H1 (cell line): ENCODE measurements at regions not wholly inside any gene's neighbourhood (a gene's known extent, or its start where the extent isn't known, plus 50 kb on each side); places are given as distances from the start of the nearest gene placed in this dataset.

ENCODE experiments used
- CTCF ChIA-PET: fragments of 300-600 bp; sonication (Branson Sonifier 250); formaldehyde crosslinking; loops from one replicate; lab custom pipeline; 2021; ENCODE audit not compliant: partially characterized antibody; lab: Charles Lee
- POLR2A ChIA-PET: fragments of 300-600 bp; sonication (Branson Sonifier 250); formaldehyde crosslinking; loops from one replicate; lab custom pipeline; 2021; ENCODE audit warnings: inconsistent platforms; ENCODE audit not compliant: partially characterized antibody; lab: Charles Lee
- DNase-seq, 2 experiments: peaks; one replicate each; pipeline versions ENCODE4 v3.0.0 to v3.0.0-alpha.2; 2010 to 2022; ENCODE audit warnings: low spot score in 2 of 2, low read depth in 1 of 2, mixed read lengths in 1 of 2
- FAIRE-seq: peaks from 2 replicates; lab custom pipeline; 2011; peaks lifted over from hg19 to GRCh38; lab: Jason Lieb, UNC
- H2AFZ ChIP-seq: 2 replicates; pipeline ENCODE4 v1.8.1; 2012; ENCODE audit warnings: low read length, inconsistent platforms
- H2AK5ac ChIP-seq: 2 replicates; pipeline ENCODE4 v1.6.1; 2013; ENCODE audit warnings: low read depth, low read length
- H2BK120ac ChIP-seq: replicated peaks from 2 replicates; pipeline ENCODE3; 2013; ENCODE audit warnings: low read depth, low read length, inconsistent platforms
- H2BK12ac ChIP-seq: 2 replicates; pipeline ENCODE4 v1.6.1; 2013; ENCODE audit warnings: low read depth, low read length
- H2BK15ac ChIP-seq: 2 replicates; pipeline ENCODE4 v1.6.1; 2013; ENCODE audit warnings: low read length
- H2BK20ac ChIP-seq: 2 replicates; pipeline ENCODE4 v1.6.1; 2013; ENCODE audit warnings: low read length
- H2BK5ac ChIP-seq: 2 replicates; pipeline ENCODE4 v1.6.1; 2013; ENCODE audit warnings: low read depth, low read length
- H3K14ac ChIP-seq: 2 replicates; pipeline ENCODE4 v1.6.1; 2013; ENCODE audit warnings: inconsistent platforms; ENCODE audit not compliant: insufficient read length
- H3K18ac ChIP-seq: 2 replicates; pipeline ENCODE4 v1.6.1; 2013; ENCODE audit warnings: low read length; ENCODE audit errors: extremely low read depth
- H3K23ac ChIP-seq: 2 replicates; pipeline ENCODE4 v1.6.1; 2013; ENCODE audit warnings: inconsistent platforms; ENCODE audit not compliant: insufficient read length
- H3K23me2 ChIP-seq: 2 replicates; pipeline ENCODE4 v1.6.1; 2013; ENCODE audit warnings: low read depth, low read length
- H3K27ac ChIP-seq: 2 replicates; pipeline ENCODE4 v1.6.1; 2011; ENCODE audit warnings: low read depth, low read length, inconsistent platforms
- H3K27me3 ChIP-seq, 4 experiments: replicated peaks in 1 of 4; 1 replicate in 1 of 4; 2 replicates in 3 of 4; pipeline versions ENCODE4 v1.6.1 to v1.8.1; 2011 to 2013; ENCODE audit warnings: low read length in 3 of 4, mild to moderate bottlenecking in 3 of 4, inconsistent platforms in 2 of 4, mixed read lengths in 2 of 4, moderate library complexity in 1 of 4; ENCODE audit not compliant: control insufficient read depth in 3 of 4, insufficient read depth in 3 of 4; ENCODE audit errors: extremely low read depth in 1 of 4
- H3K36me3 ChIP-seq, 4 experiments: 2 replicates each; pipeline versions ENCODE4 v1.6.1 to v1.8.1; 2011 to 2013; ENCODE audit warnings: mild to moderate bottlenecking in 4 of 4, low read length in 3 of 4, moderate library complexity in 2 of 4, control low read depth in 1 of 4, inconsistent platforms in 1 of 4; ENCODE audit not compliant: insufficient read depth in 4 of 4, control insufficient read depth in 2 of 4
- H3K4ac ChIP-seq: replicated peaks from 2 replicates; pipeline ENCODE3; 2013; ENCODE audit warnings: low read length, low read depth, mixed read lengths, inconsistent platforms; ENCODE audit not compliant: insufficient read length
- H3K4me1 ChIP-seq, 4 experiments: replicated peaks in 1 of 4; 1 replicate in 1 of 4; 2 replicates in 3 of 4; pipeline versions ENCODE4 v1.6.1 to v1.8.1; 2011 to 2013; ENCODE audit warnings: low read length in 3 of 4, inconsistent platforms in 2 of 4, mixed read lengths in 1 of 4; ENCODE audit not compliant: insufficient read depth in 4 of 4, control insufficient read depth in 3 of 4
- H3K4me2 ChIP-seq, 2 experiments: 2 replicates each; pipeline versions ENCODE4 v1.6.1 to v1.8.1; 2011 to 2013; ENCODE audit warnings: low read depth in 2 of 2, low read length in 2 of 2, control low read depth in 1 of 2, inconsistent platforms in 1 of 2, mild to moderate bottlenecking in 1 of 2; ENCODE audit not compliant: insufficient read depth in 1 of 2
- H3K4me3 ChIP-seq, 4 experiments: fragments of 200-600, 300-600 bp in 1 of 4; sonication (generic), shearing (Covaris generic), sonication (Bioruptor Twin) in 1 of 4; 2 replicates each; pipeline versions ENCODE4 v1.5.1 to v1.8.1; 2011 to 2016; ENCODE audit warnings: low read length in 4 of 4, low read depth in 3 of 4, control low read depth in 2 of 4, inconsistent platforms in 2 of 4, mild to moderate bottlenecking in 2 of 4, mixed read lengths in 1 of 4, moderate library complexity in 1 of 4; ENCODE audit not compliant: insufficient read depth in 2 of 4; ENCODE audit errors: extremely low read depth in 1 of 4
- H3K56ac ChIP-seq: replicated peaks from 2 replicates; pipeline ENCODE3; 2013; ENCODE audit warnings: low read depth, mild to moderate bottlenecking, mixed read lengths, low read length, inconsistent platforms; ENCODE audit not compliant: insufficient read length
- H3K79me1 ChIP-seq: 2 replicates; pipeline ENCODE4 v1.6.1; 2013; ENCODE audit warnings: low read depth, low read length, control low read depth
- H3K79me2 ChIP-seq, 2 experiments: 2 replicates each; pipeline versions ENCODE4 v1.6.1 to v1.8.1; 2012 to 2013; ENCODE audit warnings: low read length in 2 of 2, mild to moderate bottlenecking in 2 of 2, inconsistent platforms in 1 of 2; ENCODE audit not compliant: insufficient read depth in 2 of 2, control insufficient read depth in 1 of 2
- H3K9ac ChIP-seq, 4 experiments: replicated peaks in 1 of 4; 1 replicate in 1 of 4; 2 replicates in 3 of 4; pipeline versions ENCODE4 v1.6.1 to v1.8.1; 2011 to 2013; ENCODE audit warnings: low read depth in 3 of 4, low read length in 3 of 4, control low read depth in 2 of 4, mild to moderate bottlenecking in 2 of 4, moderate library complexity in 2 of 4, inconsistent platforms in 1 of 4; ENCODE audit errors: extremely low read depth in 1 of 4
- H3K9me3 ChIP-seq, 2 experiments: 2 replicates each; pipeline versions ENCODE4 v1.6.1 to v1.8.1; 2012 to 2013; ENCODE audit warnings: mild to moderate bottlenecking in 2 of 2, moderate library complexity in 2 of 2, control low read depth in 1 of 2, inconsistent platforms in 1 of 2, low read depth in 1 of 2, low read length in 1 of 2, mixed read lengths in 1 of 2; ENCODE audit not compliant: insufficient read depth in 2 of 2
- H4K20me1 ChIP-seq, 2 experiments: replicated peaks in 1 of 2; 2 replicates each; pipeline versions ENCODE3 to v1.8.1; 2011 to 2013; ENCODE audit warnings: inconsistent platforms in 2 of 2, low read length in 2 of 2, mild to moderate bottlenecking in 1 of 2; ENCODE audit not compliant: insufficient read depth in 2 of 2, control insufficient read depth in 1 of 2
- H4K5ac ChIP-seq: 2 replicates; pipeline ENCODE4 v1.6.1; 2013; ENCODE audit warnings: low read length, low read depth, mixed read lengths, inconsistent platforms; ENCODE audit not compliant: insufficient read length
- H4K8ac ChIP-seq: 2 replicates; pipeline ENCODE4 v1.8.0; 2013; ENCODE audit warnings: mild to moderate bottlenecking, moderate library complexity, low read length, inconsistent platforms; ENCODE audit not compliant: insufficient read depth; ENCODE audit errors: extremely low read depth
- H4K91ac ChIP-seq: replicated peaks from 2 replicates; pipeline ENCODE3; 2013; ENCODE audit warnings: low read length, mixed read lengths, inconsistent platforms; ENCODE audit not compliant: insufficient read length
- ASH2L ChIP-seq: fragments of 200-600, 300-600 bp; sonication (generic); IDR thresholded peaks from one replicate; pipeline ENCODE4 v1.7.1; 2017; ENCODE audit warnings: low read length
- ATF3 ChIP-seq: IDR thresholded peaks from 2 replicates; pipeline ENCODE4 v1.6.1; 2011; ENCODE audit warnings: low read depth, mild to moderate bottlenecking, low read length; ENCODE audit not compliant: insufficient read depth
- CBX5 ChIP-seq: fragments of 300-800, 300-1000 bp; sonication (generic); IDR thresholded peaks from 2 replicates; pipeline ENCODE4 v1.7.1; 2016; ENCODE audit warnings: antibody characterized with exemption, low read length, low read depth
- EP300 ChIP-seq, 2 experiments: IDR thresholded peaks; 1 replicate in 1 of 2; 2 replicates in 1 of 2; pipeline ENCODE4 v1.6.1; 2011 to 2012; ENCODE audit warnings: low read depth in 2 of 2, low read length in 2 of 2, mild to moderate bottlenecking in 2 of 2, borderline replicate concordance in 1 of 2, inconsistent platforms in 1 of 2, moderate library complexity in 1 of 2
- FOSL1 ChIP-seq: IDR thresholded peaks from 2 replicates; pipeline ENCODE4 v1.6.1; 2011; ENCODE audit warnings: mild to moderate bottlenecking, low read depth, low read length, moderate library complexity; ENCODE audit not compliant: insufficient read depth
- GTF2F1 ChIP-seq: IDR thresholded peaks from 2 replicates; pipeline ENCODE4 v1.6.1; 2012; ENCODE audit warnings: low read depth, low read length, improper control_type of control experiment, borderline replicate concordance
- JUN ChIP-seq: IDR thresholded peaks from 2 replicates; pipeline ENCODE4 v1.6.1; 2011; ENCODE audit warnings: low read depth, mild to moderate bottlenecking, improper control_type of control experiment, low read length
- JUND ChIP-seq: IDR thresholded peaks from 2 replicates; pipeline ENCODE4 v1.6.1; 2011; ENCODE audit warnings: mild to moderate bottlenecking, improper control_type of control experiment, low read length
- NANOG ChIP-seq: IDR thresholded peaks from 2 replicates; pipeline ENCODE4 v1.6.1; 2011; ENCODE audit warnings: low read length, low read depth, mild to moderate bottlenecking, inconsistent platforms; ENCODE audit not compliant: insufficient read depth, poor library complexity, severe bottlenecking
- RBBP5 ChIP-seq: IDR thresholded peaks from 2 replicates; pipeline ENCODE4 v1.7.1; 2012; ENCODE audit warnings: low read depth, mild to moderate bottlenecking, inconsistent platforms, low read length, moderate library complexity, borderline replicate concordance
- SIX5 ChIP-seq: IDR thresholded peaks from 2 replicates; pipeline ENCODE4 v1.6.1; 2011; ENCODE audit warnings: mild to moderate bottlenecking, low read depth, low read length
- TAF1 ChIP-seq: IDR thresholded peaks from 2 replicates; pipeline ENCODE4 v1.6.1; 2011; ENCODE audit warnings: mild to moderate bottlenecking, low read depth, low read length
- TCF12 ChIP-seq: IDR thresholded peaks from 2 replicates; pipeline ENCODE4 v1.6.1; 2011; ENCODE audit warnings: low read depth, mild to moderate bottlenecking, low read length
- WGBS, 2 experiments: shearing (Covaris generic) in 1 of 2; methylation state at CpG; one replicate each; pipeline versions ENCODE4 v1.1.6 to v1.1.7; 2013 to 2015; ENCODE audit warnings: low lambda C conversion rate in 2 of 2, mixed read lengths in 2 of 2, inconsistent platforms in 1 of 2, low coverage in 1 of 2, missing lambda C conversion rate in 1 of 2; ENCODE audit not compliant: insufficient replicate concordance in 2 of 2, insufficient coverage in 1 of 2, insufficient read length in 1 of 2; ENCODE audit errors: extremely low coverage in 1 of 2, missing lambda C conversion rate in 1 of 2; 5-methylcytosine and 5-hydroxymethylcytosine counted together

GRCh38 chr14:104467236-104467635 lies 112.3 kb upstream of the C14orf180 start:
- Histone ChIP-seq H2BK5ac (no peak overlapping the region), H3K14ac (no peak overlapping the region), H3K4ac (no peak overlapping the region), H4K5ac (no peak overlapping the region), H2BK15ac (no peak overlapping the region), H4K8ac (no peak overlapping the region; the same call in 1 of the 2 replicates), H3K36me3 (no peaks in the 10 kb centered on the region), H3K9ac (no peak overlapping the region), H2AFZ (no peak overlapping the region), H3K79me1 (no peaks in the 10 kb centered on the region), H3K56ac (no peak overlapping the region), H2BK12ac (no peak overlapping the region), H3K23ac (no peak overlapping the region), H4K91ac (no peak overlapping the region), H3K23me2 (peaks cover 10% of the 10 kb centered on the region; the same call in 1 of the 2 replicates), H3K27ac (no peak overlapping the region), H3K18ac (no peak overlapping the region; the same call in 1 of the 2 replicates), H2BK20ac (no peak overlapping the region), H4K20me1 (peaks cover 0 to 11% of the 10 kb centered on the region in 2 experiments), H3K79me2 (no peaks in the 10 kb centered on the region), H3K4me2 (no peak overlapping the region), H3K4me3 (no peak overlapping the region), H3K27me3 (peaks cover 4 to 17% (median 13%) of the 10 kb centered on the region in 4 experiments), H2AK5ac (no peak overlapping the region), H3K4me1 (peaks cover 0 to under 1% (median under 1%) of the 10 kb centered on the region in 4 experiments; a peak in 3 of 7 replicates), H2BK120ac (no peak overlapping the region), H3K9me3 (no peaks in the 10 kb centered on the region)
- FAIRE-seq (no peak), DNase-seq (peak in 1 of 2 experiments; percentile 14)
- POLR2A ChIA-PET: no interaction called here
- 73% methylated on average over 5 of the region's 5 CpGs; no CpG with 5 or more reads in 1 of the 2 experiments for WGBS, 2 experiments
- CTCF ChIA-PET: interaction anchor here (1.1 kb wide), 1 partner anchor 31 kb away, joined by 3 read pairs; no protein-coding TSS in a partner anchor
- TF ChIP-seq JUND (no peak), FOSL1 (no peak), TCF12 (no peak), CBX5 (no peak), ASH2L (no peak), ATF3 (no peak), EP300 (IDR thresholded peaks at IDR 0.05; ENCODE audit: borderline replicate concordance in 1 of 2, low read depth in 2 of 2, low read length in 2 of 2) (no peak), RBBP5 (no peak), JUN (no peak), NANOG (no peak), GTF2F1 (no peak), SIX5 (no peak), TAF1 (no peak)
